ENCODE measurements at regions not wholly inside any gene's neighbourhood (a gene's known extent, or its start where the extent isn't known, plus 50 kb on each side); places are given as distances from the start of the nearest gene placed in this dataset.

DNA sequence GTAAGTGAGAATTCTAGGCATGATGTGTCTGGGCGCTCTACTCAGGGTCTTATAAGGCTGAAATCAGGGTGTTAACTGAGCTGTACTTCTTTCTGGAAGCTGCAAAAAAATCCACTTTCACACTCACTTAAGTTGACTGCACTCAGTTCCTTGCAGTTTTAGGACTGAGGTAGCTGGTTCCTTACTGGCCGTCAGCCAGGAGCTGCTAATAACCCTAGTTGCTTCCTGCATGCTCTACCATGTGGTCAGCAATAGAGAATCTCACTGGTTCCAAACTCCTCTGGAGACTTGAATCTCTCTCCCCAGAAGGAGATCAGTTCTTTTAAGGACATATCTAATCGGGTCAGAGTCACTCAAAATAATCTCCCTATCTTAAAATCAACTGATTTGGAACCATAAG lies 911.2 kb downstream of the EFNA5 start:
- CTCF ChIA-PET, result no interaction called here

DNA sequence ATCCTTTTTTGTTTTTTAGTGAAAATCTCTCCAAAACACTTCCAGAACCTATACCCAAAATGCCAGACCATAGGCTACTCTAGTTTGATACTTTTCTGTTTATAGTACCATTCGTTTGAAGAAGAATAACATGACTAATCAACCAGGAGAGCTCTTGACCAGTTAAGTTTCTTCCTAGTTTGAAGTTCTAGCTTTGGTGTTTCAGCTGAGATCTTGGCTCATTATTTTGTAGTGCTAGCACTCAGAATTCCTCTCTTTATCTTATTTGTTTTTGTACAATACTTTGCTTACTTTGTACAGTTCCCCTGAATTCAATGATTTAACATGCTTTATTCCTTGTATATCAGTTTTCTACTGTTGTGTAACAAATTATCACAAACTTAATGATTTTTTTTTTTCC lies 911.6 kb downstream of the EFNA5 start:
- POLR2A ChIA-PET, result no interaction called here
- CTCF ChIA-PET, result no interaction called here

More for the DNA sequence above, 911.2 kb downstream of the EFNA5 start:
- POLR2A ChIA-PET, result no interaction called here

DNA sequence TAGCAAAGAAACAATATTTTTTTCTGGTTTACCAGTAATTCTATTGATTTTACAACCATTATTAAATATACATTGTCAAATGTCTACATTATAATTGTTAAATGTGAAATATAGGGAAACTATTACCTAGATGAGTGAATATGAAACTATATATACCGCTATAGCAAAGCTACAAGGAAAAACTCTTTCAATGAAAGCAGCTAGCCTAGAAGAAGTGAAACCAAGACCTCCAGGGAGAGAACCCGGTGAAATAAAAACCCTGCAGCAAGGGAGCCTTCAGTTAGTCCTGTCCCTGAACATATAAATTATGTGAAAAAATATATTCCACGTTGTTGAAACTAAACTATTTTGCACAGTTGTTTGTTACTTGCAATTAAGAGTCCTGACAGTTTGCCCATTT lies 913.1 kb downstream of the EFNA5 start:
- ChIA-PET POLR2A (no interaction called here), CTCF (no interaction called here)

DNA sequence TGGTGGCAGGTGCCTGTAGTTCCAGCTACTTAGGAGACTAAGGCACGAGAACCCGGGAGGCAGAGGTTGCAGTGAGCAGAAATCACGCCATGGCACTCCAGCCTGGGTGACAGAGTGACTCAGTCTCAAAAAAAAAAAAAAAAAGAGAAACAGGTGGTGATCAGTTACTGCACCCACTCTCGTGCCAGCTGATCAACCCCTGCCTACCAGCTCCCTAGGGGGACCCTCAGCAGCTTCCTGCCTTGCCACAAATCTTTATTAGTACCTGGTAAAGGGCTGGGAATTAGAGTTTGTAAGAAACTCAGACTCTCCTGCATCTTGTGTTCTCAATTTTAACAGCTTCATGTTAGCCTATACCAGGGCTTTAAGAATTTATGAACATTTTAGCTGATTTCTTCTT lies 914.9 kb downstream of the EFNA5 start:
- ChIA-PET POLR2A (no interaction called here), CTCF (no interaction called here)

DNA sequence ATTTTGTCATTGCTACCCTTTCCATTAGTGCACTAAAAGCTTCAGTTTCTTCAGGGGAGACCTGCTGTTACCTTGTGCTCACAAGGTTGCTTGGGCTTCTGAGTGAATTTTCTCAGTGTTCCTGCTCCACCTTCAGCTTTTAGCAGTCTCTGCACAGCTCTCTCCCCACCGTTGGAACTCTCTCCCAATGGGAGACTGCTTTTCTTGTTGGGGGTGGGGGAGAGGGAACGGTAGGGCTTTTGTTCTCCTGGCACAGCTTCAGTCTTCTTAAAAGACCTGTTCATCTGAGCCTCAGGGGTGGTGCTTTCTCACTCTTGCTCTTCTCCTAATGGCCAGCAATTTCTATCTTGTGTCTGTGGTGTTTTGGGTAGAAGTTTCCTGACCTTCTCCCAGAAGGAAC lies 915.7 kb downstream of the EFNA5 start:
- CTCF ChIA-PET, result no interaction called here
- POLR2A ChIA-PET, result no interaction called here

DNA sequence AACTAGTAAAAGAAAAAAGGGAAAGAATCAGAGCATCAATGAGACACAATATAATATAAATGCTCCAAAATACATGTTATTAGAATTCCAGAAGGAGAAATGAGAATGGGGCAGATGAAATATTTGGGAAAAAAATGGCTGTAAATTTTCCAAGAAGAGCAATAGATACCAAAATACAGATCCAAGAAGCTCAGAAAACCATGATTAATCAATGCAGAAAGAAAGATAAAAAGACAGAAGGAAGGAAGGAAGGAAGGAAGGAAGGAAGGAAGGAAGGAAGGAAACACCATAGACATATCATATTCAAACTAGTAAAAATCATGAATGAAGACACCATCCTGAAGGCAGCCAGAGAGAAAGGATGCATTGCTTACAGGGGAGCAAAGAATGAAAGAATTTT lies 920.9 kb downstream of the EFNA5 start:
- CTCF ChIA-PET, result no interaction called here

DNA sequence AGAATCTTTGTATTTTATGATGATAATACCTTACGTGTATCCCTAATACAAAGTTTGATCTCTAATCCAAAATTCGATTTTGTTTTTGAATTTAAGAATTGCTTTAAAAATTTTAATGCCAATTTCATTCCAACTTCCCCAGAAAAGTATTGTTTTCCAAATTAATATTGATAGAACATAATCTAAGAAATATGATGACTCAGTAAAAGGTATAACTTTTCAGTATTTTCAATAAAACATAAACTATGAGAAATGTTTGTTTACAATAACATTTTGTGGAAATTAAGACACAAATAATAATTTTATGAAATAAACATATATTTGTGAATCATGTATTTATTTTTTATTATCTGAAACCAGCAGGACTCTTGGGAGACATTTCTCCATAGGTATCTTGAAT lies 931.6 kb downstream of the EFNA5 start:
- ChIA-PET POLR2A (no interaction called here), CTCF (no interaction called here)

More for the DNA sequence above, 920.9 kb downstream of the EFNA5 start:
- POLR2A ChIA-PET, result no interaction called here

DNA sequence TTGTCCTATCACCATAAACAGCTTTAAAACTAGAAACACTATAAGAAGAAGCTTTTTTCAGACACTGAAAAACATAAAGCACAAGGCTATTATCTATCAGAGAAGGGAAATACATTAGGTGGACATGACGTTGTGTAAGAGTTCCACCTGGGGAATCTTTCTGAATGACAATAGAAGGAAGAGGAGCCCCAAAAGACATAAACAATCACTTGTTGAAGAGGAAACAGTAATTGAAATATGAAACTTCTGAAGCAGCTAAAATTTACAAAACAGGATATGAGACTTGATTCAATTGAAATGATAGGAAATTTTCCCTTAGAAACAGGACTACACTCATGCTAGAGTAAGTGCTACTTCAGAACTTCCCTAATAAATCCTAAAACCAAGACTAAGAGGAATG lies 933.6 kb downstream of the EFNA5 start:
- CTCF ChIA-PET, result no interaction called here
- POLR2A ChIA-PET, result no interaction called here

DNA sequence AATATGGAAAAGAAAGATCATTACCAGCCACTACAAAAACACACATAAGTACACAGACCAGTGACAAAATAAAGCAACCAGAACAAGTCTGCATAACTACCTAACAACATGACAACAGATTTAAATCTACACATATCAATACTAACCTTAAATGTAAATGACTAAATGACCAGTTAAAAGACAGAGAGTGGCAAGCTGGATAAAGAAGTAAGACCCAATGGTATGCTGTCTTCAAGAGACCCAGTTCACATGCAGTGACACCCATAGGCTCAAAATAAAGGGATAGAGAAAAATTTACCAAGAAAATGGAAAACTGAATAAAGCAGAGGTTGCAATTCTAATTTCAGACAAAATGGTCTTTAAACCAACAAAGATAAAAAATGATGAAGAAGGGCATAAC lies 938.1 kb downstream of the EFNA5 start:
- POLR2A ChIA-PET, result no interaction called here
- CTCF ChIA-PET, result no interaction called here

DNA sequence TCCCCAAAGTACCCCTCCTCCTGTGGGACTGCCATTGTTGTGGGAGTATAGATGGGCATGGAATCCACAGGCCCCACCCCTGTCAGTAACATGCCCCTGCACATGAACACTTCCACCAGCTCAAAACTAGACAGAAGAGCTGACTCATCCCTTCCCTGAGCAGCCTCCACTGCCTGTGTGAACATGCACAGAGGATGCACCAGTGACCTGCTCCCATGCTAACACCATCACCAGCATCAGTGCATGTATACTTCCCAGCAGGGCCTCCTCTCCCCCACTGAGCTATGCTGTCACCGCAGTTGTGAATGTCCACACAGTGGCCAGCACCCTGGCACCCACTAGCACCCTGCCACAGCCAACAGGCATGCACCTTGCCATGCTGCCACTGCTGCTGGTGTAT lies 939.8 kb downstream of the EFNA5 start:
- ChIA-PET CTCF (no interaction called here), POLR2A (no interaction called here)

DNA sequence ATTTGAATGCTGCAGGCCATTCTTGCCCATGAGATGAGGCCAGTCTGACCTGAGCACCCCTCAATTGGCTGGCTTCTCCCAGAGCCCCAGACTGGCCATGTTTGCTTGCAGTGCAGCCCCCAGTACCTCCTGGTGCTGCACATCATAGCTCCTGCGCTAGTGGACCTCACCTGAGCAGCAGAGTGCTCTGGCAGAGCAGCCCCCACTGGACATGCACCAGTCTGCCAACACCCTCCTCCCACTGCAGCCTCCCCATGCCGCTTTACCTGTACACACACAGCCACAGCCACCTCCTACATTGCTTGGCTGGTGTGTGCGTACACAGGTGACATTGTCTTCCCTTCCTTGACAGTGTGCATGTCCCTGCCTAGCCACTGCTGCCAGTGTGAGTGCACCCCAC lies 940.2 kb downstream of the EFNA5 start:
- ChIA-PET CTCF (no interaction called here), POLR2A (no interaction called here)

DNA sequence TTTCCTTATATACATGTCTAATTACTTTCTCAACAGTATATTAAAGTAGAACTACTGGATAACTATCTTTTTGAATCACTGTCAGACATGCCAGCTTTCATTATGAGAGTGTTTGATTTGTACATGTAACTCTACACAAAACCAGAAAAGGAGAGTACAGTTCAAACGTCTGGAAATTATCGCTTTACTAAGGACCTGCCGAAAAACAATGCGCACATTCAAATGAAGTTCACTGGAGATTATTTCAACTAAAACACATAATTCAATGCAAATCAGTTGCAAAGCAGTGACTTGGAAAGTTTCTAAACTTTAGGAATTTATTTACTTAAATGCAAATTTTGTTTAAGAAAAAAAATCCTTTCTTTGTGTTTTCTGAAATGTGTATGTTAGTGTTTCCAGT lies 942.5 kb downstream of the EFNA5 start:
- ChIA-PET POLR2A (no interaction called here), CTCF (no interaction called here)

DNA sequence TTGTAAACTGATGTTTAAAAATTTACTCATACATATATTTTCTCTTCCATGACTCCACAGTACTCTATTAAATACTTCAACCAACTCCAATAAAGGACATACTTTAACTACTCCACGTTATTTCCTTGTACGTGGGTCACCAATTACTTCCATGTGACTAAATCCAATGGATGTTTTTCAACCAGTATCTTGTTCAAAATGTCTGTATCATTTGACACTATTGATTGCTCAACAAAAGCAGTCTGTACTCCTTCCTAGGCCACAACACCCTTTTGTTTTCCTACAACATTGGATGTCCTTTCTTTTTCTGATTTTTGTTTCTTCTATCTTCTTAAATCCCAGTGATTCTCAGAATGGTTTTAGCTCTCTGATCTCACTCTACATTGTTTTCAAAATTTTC lies 943.7 kb downstream of the EFNA5 start:
- ChIA-PET POLR2A (no interaction called here), CTCF (no interaction called here)

DNA sequence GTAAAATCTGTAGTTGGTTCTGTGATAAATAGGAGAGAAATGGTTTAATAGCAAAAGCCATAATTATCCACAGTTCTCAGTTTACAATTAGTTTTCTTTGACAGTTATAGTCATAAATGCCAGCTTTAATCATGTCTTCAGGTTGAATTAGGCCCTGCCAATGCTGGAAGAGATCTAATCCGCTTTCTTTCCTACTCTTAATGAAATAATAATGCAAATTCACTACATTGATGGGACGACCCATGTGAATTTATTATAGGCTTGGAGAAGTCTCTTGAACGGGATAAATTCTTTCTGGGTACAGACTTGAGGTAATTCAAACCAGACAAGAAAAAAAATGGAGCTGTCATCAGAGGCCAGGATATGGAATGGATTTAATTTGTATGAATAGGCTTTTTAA lies 950.4 kb downstream of the EFNA5 start:
- ChIA-PET CTCF (no interaction called here), POLR2A (no interaction called here)

DNA sequence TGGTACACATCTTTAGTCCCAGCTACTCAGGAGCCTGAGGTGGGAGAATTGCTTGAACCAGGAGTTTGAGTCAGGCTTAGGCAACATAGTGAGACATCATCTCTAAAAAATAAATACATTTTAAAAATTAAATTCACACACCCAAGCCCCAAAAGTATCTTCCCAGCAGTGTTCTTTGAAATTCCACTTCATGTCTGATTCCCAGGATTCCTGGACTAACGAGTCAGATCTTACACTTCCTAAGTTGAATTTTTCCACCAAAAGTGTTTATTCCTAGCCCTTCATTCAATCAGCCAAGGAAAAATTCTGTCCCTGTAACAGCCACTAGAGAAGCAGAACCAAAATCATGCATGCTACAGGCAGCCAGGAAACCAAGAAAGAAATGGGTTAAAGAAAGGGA lies 970.9 kb downstream of the EFNA5 start:
- POLR2A ChIA-PET, result no interaction called here
- CTCF ChIA-PET, result no interaction called here

DNA sequence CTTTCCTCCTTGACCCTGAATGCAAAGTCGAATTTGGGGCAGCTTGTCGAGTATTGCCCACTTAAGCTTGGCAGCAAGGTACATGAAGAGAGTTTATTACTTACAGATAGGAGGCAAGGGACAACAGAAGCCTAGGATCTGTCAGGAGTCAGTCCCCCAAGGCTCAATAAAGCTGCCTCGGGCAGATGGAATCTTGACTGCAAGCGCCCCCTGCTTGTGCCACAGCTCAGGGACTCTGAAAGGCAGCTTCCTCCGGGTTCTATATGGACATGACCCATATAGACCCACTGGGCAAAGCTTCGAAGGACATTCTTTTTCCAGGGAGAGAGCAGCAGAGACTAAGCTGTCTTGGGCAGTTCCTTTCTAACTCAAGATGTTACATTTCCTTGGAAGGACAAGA lies 971.5 kb downstream of the EFNA5 start:
- POLR2A ChIA-PET, result no interaction called here
- CTCF ChIA-PET, result no interaction called here

DNA sequence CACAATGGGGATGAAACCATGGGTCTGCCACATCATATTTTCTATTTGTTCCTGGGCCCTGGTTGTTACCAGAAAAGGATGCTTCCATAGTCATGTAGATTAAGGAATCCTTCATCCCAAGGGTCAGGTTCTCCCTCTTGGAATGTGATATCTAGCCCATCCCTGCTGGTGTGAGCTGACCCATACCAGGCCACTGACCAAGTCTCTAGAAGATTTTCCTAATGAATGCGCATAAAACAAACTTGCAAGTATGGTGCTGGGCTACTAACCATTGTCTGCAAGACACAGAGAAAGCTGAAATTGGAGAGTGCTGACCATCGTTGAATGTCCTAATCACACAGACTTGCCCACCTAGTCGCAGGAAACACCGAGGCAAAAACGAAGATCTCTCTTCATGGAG lies 972.6 kb downstream of the EFNA5 start:
- POLR2A ChIA-PET, result no interaction called here
- CTCF ChIA-PET, result no interaction called here

DNA sequence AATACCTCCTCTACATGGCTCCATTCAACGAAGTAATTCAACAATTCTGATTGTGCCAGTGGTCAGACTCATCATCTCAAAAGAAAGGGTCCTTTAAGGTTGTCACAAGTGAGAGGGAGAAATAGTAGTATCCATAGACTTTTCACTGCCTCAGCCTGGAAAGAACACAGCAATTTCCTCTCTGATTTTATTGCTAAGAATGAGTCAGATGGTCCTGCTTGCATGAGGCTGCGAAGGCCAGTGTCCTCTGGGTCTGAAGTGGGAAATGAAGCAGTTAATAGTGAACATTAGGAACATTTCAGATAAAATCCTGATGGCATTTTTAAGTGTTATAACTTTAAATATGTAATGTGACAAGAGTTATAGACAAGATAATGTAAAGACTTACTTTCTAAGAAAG lies 979.0 kb downstream of the EFNA5 start:
- ChIA-PET CTCF (no interaction called here), POLR2A (no interaction called here)

DNA sequence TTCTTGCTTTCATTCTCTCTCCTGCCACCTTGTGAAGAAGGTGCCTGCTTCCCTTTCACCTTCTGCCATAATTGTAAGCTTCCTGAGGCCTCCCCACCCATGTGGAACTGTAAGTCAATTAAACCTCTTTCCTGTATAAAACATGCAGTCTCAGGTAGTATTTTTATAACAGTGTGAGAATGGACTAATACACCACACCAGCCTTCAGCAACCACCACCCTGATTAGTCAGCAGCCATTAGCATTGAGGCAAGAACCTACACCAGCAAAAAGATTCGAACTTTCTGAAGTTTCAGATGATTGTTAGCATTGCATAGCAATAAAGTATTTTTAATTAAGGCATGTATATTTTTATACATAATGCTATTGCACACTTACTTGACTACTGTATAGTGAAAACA lies 980.2 kb downstream of the EFNA5 start:
- ChIA-PET CTCF (no interaction called here), POLR2A (no interaction called here)

DNA sequence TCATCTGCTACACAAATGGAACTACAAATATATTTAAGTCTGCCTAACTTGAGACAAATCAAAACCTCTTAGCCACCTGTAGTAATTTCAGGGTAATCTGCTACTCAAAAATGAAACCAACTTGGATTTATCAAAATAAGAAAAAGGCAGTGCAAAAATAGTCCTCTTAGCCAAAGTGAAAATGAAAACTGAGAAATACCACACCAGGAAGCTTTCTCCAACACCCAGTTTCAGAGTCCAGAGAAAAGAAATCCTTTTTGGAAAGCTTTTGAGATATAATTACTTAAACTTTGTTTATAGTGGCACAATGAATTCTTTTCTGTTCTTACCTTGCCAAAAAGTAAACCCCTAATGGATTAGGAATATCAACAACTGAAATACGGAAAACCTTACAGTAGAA lies 990.4 kb downstream of the EFNA5 start:
- POLR2A ChIA-PET, result no interaction called here

DNA sequence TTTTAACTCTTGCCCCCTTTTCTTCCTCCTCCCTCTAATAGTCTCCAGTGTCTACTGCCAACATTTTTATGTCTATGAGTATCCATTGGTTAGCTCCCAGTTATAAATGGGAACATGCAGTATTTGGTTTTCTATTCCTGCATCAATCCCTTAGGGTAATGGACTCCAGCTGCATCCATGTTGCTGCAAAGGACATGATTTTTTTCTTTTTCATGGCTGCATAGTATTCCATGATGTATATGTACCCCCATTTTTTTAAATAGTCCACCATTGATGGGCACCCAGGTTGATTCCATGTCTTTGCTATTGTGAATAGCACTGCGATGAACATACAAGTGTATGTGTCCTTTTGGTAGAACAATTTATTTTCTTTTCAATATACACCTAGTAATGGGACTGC lies 993.7 kb downstream of the EFNA5 start:
- ChIA-PET POLR2A (no interaction called here), CTCF (interaction anchor here (0.7 kb wide), 1 partner anchor 10 kb away, joined by 4 read pairs; no protein-coding TSS in a partner anchor)

More for the DNA sequence above, 990.4 kb downstream of the EFNA5 start:
- CTCF ChIA-PET, result no interaction called here

DNA sequence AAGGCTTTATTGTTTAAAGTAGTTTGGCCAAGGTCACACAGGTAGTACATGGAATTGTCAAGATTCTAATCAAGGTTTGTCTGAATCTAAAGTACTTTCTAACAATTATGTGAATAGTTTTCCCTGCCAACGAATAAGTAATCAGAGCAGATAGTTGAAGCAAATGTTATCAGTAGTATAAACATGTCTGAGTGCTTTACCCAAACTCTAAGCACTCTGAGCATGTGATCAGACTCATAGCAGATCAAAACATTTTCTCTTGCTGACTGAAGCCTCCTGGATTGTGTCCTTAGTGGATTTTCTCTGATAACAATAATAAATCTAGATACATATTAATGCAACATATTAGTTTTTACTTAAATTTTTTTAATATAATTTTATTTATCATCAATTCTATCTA lies 995.0 kb downstream of the EFNA5 start:
- CTCF ChIA-PET, result no interaction called here

DNA sequence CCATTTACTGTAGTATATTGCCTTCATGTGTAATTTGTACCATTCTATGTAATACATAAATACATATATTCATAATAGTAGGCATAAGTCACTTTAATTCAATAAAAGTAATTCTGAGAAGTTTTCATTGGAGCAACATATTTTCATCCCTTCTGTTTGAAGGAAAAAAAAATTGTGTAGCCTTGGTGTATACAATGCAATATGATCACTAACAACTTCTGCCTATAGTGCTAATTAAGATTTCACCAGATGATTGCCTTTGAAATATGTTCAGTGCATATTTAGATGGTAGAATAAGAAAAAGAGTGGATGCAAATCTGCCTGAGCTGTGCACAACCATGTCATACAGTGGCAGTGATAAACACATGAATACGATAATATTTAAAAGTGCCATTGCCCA lies 996.8 kb downstream of the EFNA5 start:
- POLR2A ChIA-PET, result no interaction called here
- CTCF ChIA-PET, result no interaction called here

More for the DNA sequence above, 995.0 kb downstream of the EFNA5 start:
- POLR2A ChIA-PET, result no interaction called here

DNA sequence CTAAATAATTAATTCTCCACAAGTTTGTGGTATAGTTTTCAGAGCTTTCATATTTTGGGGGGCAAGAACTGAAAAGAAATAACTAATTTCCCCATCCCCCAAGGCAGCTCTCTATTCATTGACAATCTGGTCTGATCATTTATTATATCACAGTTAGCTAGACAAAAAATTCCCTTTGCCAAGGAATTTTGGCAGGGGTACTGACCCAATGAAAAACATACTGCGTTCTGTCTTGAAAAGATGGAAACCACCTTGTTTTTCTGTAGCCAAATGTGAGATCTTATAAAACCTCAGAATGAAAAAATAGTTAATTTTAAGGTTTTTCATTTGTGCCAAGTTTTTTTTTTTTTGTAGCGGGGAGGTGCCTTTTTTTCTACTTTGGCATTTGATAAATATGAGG lies 1008.9 kb downstream of the EFNA5 start:
- CTCF ChIA-PET, result no interaction called here
- POLR2A ChIA-PET, result no interaction called here
